ENCODE measurements at regions not wholly inside any gene's neighbourhood (a gene's known extent, or its start where the extent isn't known, plus 50 kb on each side); places are given as distances from the start of the nearest gene placed in this dataset.

- DNase-seq: no peak
These were observed 50.4 kb upstream of the CIBAR2 start for GRCh38 chr16:85162478-85163277.

GRCh38 chr16:85163278-85164112, 51.2 kb upstream of the CIBAR2 start:
- no peak for DNase-seq

GRCh38 chr16:85164431-85164830, 52.2 kb upstream of the CIBAR2 start:
- no peak for DNase-seq

- no peak for DNase-seq
These were observed 52.7 kb upstream of the CIBAR2 start for GRCh38 chr16:85164838-85165516.

- DNase-seq: no peak
These were observed 53.5 kb upstream of the CIBAR2 start for GRCh38 chr16:85165781-85166180.

- no peak for DNase-seq
These were observed 54.0 kb upstream of the CIBAR2 start for GRCh38 chr16:85166281-85166680.

GRCh38 chr16:85166699-85167588, 54.7 kb upstream of the CIBAR2 start:
- DNase-seq: no peak

- no peak for DNase-seq
These were observed 55.6 kb upstream of the CIBAR2 start for GRCh38 chr16:85167589-85168537.

GRCh38 chr16:85168732-85169256, 56.5 kb upstream of the CIBAR2 start:
- DNase-seq: no peak

- no peak for DNase-seq
These were observed 57.2 kb upstream of the CIBAR2 start for GRCh38 chr16:85169333-85170065.

- DNase-seq: no peak
These were observed 57.8 kb upstream of the CIBAR2 start for GRCh38 chr16:85170066-85170491.

GRCh38 chr16:85170590-85171003, 58.3 kb upstream of the CIBAR2 start:
- DNase-seq: no peak

- DNase-seq: no peak
These were observed 58.9 kb upstream of the CIBAR2 start for GRCh38 chr16:85171004-85171758.

GRCh38 chr16:85171759-85172454, 59.6 kb upstream of the CIBAR2 start:
- no peak for DNase-seq

GRCh38 chr16:85172455-85173145, 60.3 kb upstream of the CIBAR2 start:
- no peak for DNase-seq

- DNase-seq: no peak
These were observed 61.1 kb upstream of the CIBAR2 start for GRCh38 chr16:85173146-85173980.

Measured in activated CD4-positive, CD25-positive, alpha-beta regulatory T cell treated with anti-CD3 and anti-CD28 coated beads, Interleukin-2, amount 50 U/mL, for 72 hours (primary cell).